ENCODE measurements at regions not wholly inside any gene's neighbourhood (a gene's known extent, or its start where the extent isn't known, plus 50 kb on each side); places are given as distances from the start of the nearest gene placed in this dataset.

DNA sequence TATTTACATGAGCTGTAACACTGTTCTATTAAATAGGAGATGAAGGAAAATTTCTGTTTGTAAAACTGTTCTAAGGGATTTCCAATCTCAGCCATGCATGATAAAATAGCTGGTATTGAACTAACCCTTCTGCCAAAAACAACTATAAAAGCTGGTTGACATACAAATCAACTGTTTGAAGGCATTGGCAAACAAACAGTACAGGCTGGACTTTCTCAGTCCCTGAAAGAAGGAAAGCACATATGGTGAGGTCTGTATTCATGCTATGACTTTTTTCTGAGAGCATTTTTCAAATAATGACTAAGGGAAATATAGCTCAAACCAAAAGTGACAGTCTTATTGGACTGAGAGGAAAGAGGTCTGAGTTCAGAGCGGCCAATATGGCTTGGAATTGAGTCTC, 117.0 kb upstream of the CCDC54 start:
- TF ChIP-seq POLR2AphosphoS5 (IDR thresholded peaks at IDR 0.05; ENCODE audit: low read depth, low read length) (no peak), POLR2A (IDR thresholded peaks at IDR 0.05; ENCODE audit: low read depth, low read length) (no peak), TAF1 (IDR thresholded peaks at IDR 0.05; ENCODE audit: borderline replicate concordance, low read depth, low read length) (no peak)

Measured in GM12892 (cell line).